ENCODE measurements at regions not wholly inside any gene's neighbourhood (a gene's known extent, or its start where the extent isn't known, plus 50 kb on each side); places are given as distances from the start of the nearest gene placed in this dataset.

- TF ChIP-seq CTCF (IDR thresholded peaks at IDR 0.05) (no peak), POLR2A (IDR thresholded peaks at IDR 0.05) (no peak)
These were observed 151.1 kb upstream of the MYOCD start for GRCh38 chr17:12514596-12514995.

Data from body of pancreas (tissue), 4 donors.